ENCODE measurements at regions not wholly inside any gene's neighbourhood (a gene's known extent, or its start where the extent isn't known, plus 50 kb on each side); places are given as distances from the start of the nearest gene placed in this dataset.

DNA sequence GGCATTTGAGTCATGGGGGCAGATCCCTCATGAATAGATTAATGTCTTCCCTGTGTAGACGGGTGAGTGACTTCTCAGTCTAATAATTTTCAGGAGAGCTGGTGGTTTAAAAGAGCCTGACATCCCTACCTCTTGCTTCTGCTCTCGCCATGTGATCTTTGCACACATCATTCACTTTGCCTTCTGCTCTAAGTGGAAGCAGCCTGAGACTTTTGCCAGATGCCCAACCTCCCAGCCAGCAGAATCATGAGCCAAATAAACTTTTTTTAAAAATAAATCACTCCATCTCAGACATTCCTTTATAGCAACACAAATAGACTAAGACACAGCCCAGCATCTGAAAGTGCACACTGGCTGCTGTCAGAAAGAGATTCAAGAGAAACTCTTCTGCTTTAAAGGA, 155.2 kb downstream of the ZNF365 start:
- no peak for TF ChIP-seq EHF (CRISPR knock-in tag; IDR thresholded peaks at IDR 0.05)
- TF ChIP-seq SMC3 (IDR thresholded peaks at IDR 0.05), result no peak
- TF ChIP-seq, protein P1, sequence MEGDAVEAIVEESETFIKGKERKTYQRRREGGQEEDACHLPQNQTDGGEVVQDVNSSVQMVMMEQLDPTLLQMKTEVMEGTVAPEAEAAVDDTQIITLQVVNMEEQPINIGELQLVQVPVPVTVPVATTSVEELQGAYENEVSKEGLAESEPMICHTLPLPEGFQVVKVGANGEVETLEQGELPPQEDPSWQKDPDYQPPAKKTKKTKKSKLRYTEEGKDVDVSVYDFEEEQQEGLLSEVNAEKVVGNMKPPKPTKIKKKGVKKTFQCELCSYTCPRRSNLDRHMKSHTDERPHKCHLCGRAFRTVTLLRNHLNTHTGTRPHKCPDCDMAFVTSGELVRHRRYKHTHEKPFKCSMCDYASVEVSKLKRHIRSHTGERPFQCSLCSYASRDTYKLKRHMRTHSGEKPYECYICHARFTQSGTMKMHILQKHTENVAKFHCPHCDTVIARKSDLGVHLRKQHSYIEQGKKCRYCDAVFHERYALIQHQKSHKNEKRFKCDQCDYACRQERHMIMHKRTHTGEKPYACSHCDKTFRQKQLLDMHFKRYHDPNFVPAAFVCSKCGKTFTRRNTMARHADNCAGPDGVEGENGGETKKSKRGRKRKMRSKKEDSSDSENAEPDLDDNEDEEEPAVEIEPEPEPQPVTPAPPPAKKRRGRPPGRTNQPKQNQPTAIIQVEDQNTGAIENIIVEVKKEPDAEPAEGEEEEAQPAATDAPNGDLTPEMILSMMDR (IDR thresholded peaks at IDR 0.05), result no peak
- no peak for TF ChIP-seq POLR2A (IDR thresholded peaks at IDR 0.05; ENCODE audit: low read length)
